HEK293T (cell line): ENCODE measurements at regions not wholly inside any gene's neighbourhood (a gene's known extent, or its start where the extent isn't known, plus 50 kb on each side); places are given as distances from the start of the nearest gene placed in this dataset.

ENCODE experiments used
- ARNT ChIP-seq: fragments of 450-650 bp; IDR thresholded peaks from 2 replicates; pipeline ENCODE4 v1.6.1; 2017; ENCODE audit warnings: mild to moderate bottlenecking
- BHLHE40 ChIP-seq: fragments of 450-650 bp; IDR thresholded peaks from 2 replicates; pipeline ENCODE4 v1.6.1; 2016; ENCODE audit warnings: mild to moderate bottlenecking, moderate library complexity, borderline replicate concordance
- ELF4 ChIP-seq: fragments of 450-650 bp; IDR thresholded peaks from 2 replicates; pipeline ENCODE4 v1.6.1; 2017; ENCODE audit warnings: antibody characterized with exemption
- FOXA1 ChIP-seq: fragments of 450-650 bp; IDR thresholded peaks from 2 replicates; pipeline ENCODE4 v1.6.1; 2016; ENCODE audit warnings: mild to moderate bottlenecking
- FOXM1 ChIP-seq: fragments of 450-650 bp; IDR thresholded peaks from 2 replicates; pipeline ENCODE4 v1.6.1; 2017; ENCODE audit warnings: mild to moderate bottlenecking, borderline replicate concordance
- HDGF ChIP-seq: fragments of 450-650 bp; IDR thresholded peaks from 2 replicates; pipeline ENCODE4 v1.6.1; 2017; ENCODE audit warnings: antibody characterized with exemption, borderline replicate concordance
- LEF1 ChIP-seq: fragments of 450-650 bp; IDR thresholded peaks from 2 replicates; pipeline ENCODE4 v1.6.1; 2017; ENCODE audit warnings: mild to moderate bottlenecking, borderline replicate concordance
- NFRKB ChIP-seq: fragments of 450-650 bp; IDR thresholded peaks from 2 replicates; pipeline ENCODE4 v1.6.1; 2016; ENCODE audit warnings: mild to moderate bottlenecking, moderate library complexity
- SP1 ChIP-seq: fragments of 450-650 bp; IDR thresholded peaks from 2 replicates; pipeline ENCODE4 v1.6.1; 2017
- SUZ12 ChIP-seq: fragments of 450-650 bp; IDR thresholded peaks from 2 replicates; pipeline ENCODE4 v1.6.1; 2016; ENCODE audit warnings: mild to moderate bottlenecking
- ZNF384 ChIP-seq: fragments of 450-650 bp; IDR thresholded peaks from 2 replicates; pipeline ENCODE4 v1.6.1; 2016
- TF ChIP-seq, protein P1 (sequence below): fragments of 450-650 bp; IDR thresholded peaks from 2 replicates; pipeline ENCODE4 v1.6.1; 2016

GRCh38 chr5:6108981-6109825, 269.1 kb downstream of the MED10 start:
- TF ChIP-seq SP1 (no peak), LEF1 (no peak), ARNT (no peak), ELF4 (no peak), BHLHE40 (no peak), FOXM1 (no peak), FOXA1 (no peak), ZNF384 (no peak), SUZ12 (no peak), NFRKB (no peak), HDGF (no peak)
- TF ChIP-seq, protein P1, sequence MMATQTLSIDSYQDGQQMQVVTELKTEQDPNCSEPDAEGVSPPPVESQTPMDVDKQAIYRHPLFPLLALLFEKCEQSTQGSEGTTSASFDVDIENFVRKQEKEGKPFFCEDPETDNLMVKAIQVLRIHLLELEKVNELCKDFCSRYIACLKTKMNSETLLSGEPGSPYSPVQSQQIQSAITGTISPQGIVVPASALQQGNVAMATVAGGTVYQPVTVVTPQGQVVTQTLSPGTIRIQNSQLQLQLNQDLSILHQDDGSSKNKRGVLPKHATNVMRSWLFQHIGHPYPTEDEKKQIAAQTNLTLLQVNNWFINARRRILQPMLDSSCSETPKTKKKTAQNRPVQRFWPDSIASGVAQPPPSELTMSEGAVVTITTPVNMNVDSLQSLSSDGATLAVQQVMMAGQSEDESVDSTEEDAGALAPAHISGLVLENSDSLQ = no peak
